Esophagus muscularis mucosa (tissue), 3 donors: ENCODE measurements at regions not wholly inside any gene's neighbourhood (a gene's known extent, or its start where the extent isn't known, plus 50 kb on each side); places are given as distances from the start of the nearest gene placed in this dataset.

Experiments used
- CTCF ChIP-seq, 3 experiments: fragments of 200-600 bp in 2 of 3; fragments of 450-650 bp in 1 of 3; sonication (generic) in 2 of 3; IDR thresholded peaks; one replicate each; pipeline ENCODE4 v1.5.1; 2017 to 2019; ENCODE audit warnings: antibody characterized with exemption in 3 of 3, mild to moderate bottlenecking in 2 of 3, moderate library complexity in 1 of 3
- POLR2A ChIP-seq: fragments of 450-650 bp; IDR thresholded peaks from one replicate; pipeline ENCODE4 v1.6.1; 2017; ENCODE audit warnings: antibody characterized with exemption, moderate library complexity, mild to moderate bottlenecking, low read depth

GRCh38 chr2:161005170-161005569 lies 155.1 kb upstream of the TANK start:
- TF ChIP-seq CTCF (IDR thresholded peaks at IDR 0.05) (no peak), POLR2A (no peak)
